Activated CD4-positive, alpha-beta T cell treated with anti-CD3 and anti-CD28 coated beads for 24 hours (primary cell): ENCODE measurements at regions not wholly inside any gene's neighbourhood (a gene's known extent, or its start where the extent isn't known, plus 50 kb on each side); places are given as distances from the start of the nearest gene placed in this dataset.

Source experiments
- DNase-seq, 2 donors: peaks; one replicate each; pipeline ENCODE4 v3.0.0-alpha.2; 2020; ENCODE audit warnings: low read depth in 2 of 2

DNA sequence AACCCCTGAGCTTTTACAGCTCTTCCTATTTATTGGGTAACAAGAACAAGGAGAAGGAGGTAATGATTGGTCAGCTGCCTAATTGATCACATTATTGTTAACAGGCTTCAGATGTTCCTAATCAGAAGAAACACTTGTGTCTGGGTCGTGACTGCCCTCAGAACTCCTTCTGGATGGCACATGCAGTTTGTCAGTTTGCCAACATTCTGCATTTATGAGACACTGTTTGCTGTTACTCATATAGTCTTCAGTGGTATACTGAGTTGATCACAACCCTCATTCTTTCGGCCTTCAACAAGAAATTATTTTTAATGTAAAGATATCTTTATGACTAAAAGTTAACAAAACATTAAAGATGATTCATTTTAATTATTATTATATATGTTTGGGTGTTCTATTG lies 95.7 kb upstream of the DOCK10 start:
- DNase-seq: no peak

DNA sequence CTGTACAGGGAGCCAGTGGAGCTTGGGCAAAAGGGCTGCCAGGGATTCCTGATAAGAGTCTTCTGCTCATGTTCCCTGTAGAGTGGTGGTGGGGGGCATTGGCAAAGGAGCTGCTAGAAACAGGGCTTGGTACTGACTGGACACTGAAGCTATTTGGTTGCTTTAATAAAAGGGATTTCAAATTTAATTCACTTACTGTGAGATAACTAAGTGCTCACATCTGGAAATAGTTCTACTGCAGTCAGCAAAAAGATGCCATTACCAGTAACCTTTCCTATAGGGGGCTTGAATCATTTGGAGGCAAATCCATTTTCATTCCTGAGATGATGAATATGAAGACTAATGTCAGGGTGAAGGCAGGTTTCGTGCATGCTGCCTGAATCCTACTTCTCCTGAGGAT lies 94.3 kb upstream of the DOCK10 start:
- no peak for DNase-seq

DNA sequence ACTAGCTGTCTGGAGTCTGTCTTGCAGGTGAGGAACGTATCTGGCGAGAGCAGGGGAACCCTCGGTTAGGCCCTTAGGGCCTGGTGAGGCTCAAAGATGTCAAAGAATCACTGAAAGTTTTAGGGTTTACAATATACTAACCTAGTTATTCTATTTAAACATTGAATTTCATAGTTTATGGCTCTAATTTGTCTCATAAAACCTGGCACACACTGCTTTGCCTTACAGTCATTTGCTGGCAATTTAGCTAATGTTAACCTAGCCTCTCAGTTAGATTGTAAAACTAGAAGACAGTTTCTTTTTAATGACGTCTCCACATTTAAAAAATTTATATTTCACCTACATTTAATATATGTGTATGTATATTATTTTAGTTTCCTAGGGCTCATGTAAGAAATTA lies 89.6 kb upstream of the DOCK10 start:
- DNase-seq: no peak

DNA sequence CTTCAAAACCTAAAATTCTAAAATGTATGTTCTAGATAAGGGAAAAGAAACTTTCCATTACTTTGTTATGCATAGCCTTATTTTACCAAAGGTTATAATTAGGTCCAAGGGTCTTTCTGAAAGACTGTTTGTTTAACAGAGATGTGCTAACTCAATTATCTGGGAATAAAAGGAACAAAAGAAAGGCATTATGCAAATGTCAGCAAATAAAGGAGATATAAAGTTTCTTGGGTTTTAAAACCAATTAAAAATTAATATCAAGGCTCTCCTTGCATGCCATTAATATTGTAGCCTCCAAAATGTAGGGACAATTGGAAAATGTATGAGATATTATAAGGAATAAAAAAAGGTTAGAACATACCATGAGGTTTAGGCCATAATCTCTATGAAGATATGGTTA lies 87.8 kb upstream of the DOCK10 start:
- no peak for DNase-seq

DNA sequence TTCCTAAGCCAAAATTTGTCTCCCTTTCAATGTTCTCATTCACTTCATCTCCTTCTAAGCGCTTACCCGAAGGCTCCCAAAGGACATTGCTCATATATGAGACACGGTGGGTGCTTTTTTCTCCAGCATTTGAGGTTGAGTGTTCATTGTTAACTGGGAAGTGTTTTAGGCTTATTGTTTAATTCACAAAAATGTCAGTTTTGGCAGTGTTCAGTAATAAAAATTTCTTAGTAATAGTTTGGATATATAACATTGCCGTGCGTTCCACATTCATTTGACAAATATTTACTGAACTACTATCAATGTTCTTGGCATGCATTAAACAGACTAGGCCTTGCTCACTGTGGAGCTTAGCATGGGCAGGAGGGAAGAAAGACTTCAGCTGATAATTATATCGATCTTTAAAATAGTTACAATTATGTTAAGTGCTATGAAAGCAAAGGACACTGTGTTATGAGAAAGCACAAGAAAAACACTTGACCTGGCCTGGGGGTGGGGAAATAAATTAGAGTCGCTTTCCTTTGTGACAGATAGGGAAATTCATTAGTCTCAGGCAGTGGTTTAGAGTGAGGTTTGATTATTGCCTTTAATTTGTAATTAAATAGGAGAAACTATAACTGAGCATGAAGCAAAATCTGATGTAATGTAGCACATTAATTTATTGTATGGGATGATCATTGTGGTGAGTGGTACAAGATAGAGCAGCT lies 82.2 kb upstream of the DOCK10 start:
- DNase-seq: no peak

DNA sequence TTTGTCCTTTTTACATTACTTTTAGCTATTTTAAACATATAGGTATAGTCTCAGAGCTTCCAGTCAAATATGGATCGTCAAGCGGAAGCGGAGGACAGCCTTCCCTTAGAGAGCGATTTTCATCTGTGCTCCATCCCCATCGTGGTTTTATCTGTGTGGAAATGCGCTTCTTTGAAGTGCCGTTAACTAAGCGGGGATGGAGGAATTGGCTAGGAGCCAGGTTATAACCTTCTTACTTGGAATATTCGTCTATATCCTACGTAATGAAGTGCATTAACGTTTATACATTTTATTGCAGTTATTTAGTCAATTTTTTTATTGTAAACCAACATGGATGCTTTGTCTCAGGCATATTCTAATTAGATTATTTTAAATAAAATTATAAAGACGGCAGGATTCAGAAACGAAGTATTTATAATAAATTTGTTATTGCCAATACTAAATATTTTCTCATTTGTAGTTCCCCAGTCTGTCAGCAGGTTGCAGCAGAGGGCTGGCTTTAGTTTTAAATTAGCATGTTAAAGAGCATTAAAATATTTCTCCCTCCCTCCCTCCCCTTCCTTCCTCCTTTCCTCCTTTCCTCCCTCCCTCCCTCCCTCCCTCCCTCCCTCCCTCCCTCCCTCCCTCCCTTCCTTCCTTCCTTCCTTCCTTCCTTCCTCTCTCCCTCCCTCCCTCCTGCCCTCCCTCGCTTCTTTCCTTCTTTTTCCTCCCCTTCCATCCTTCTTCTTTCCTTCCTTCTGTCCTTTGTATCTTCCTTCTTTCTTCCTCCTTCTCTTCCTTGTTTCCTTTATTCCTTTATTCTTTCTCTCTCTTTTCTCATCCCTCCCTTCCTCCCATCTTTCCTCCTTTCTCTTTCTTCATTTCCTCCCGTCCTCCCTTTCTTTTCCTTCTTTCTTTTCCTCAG lies 80.6 kb upstream of the DOCK10 start:
- peak in 1 of 2 donors; percentile 14 for DNase-seq

DNA sequence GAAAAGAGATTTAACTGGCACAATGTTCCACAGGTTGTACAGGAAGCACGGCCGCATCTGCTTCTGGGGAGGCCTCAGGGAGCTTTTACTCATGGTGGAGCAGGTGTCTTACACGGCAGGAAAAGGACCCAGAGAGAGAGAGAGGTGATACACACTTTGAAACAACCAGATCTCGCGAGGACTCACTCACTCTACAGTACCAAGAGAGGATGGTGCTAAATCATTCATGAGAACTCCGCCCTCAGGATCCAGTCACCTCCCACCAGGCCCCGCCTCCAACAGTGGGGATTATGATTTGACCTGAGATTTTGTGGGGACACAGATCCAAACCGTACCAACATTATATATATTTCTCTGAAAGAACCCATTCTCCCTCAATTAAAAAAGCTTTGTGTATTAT lies 79.7 kb upstream of the DOCK10 start:
- DNase-seq: no peak

DNA sequence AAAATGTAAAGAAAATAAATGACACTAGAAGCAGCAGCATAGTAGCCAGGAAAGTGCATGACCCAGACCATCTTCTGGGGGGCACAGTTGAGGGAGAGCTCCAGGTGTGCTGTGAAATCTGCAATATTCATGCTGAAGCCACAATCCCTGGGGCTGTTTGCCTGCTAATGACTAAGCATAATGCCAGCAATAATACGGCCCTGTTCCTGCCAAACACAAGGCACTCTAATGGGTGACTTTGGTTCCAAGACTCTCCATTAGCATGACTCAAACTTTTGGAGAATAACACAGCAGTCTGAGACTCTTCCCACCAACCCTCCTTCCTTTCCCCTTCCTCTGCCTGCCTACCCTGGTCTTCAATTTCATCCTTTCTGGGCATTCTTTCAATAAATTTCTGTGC lies 77.9 kb upstream of the DOCK10 start:
- DNase-seq: no peak

DNA sequence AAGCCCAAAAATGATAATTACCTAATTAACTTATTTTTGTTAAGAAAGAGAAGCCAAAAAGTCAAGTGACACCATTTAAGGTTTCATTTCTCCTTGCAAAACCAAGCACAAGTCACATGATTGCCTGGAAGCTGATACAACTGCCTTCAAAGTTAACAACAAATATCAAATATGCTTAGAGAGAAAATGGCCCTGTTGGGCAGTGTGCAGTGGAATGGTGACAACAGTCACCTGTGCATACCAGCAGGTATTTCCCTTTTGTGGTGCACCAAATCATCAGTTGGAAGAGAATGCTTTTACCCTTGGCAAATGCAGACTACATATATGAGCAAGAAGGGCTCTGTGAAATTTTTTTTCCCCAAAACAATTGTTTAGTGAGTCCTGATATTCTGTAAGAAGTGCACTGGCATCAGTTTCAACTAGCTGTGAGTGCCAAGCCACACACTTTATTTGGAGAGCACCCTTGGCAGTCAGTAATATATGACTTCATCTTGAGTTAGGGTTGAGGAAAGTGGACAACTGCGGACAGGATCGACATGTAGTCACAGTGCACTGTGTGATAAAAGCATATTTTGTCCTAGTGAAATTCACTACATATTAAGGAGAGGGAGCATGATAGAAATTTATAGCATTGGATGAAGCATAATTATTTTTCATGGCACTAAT lies 74.9 kb upstream of the DOCK10 start:
- DNase-seq: no peak

DNA sequence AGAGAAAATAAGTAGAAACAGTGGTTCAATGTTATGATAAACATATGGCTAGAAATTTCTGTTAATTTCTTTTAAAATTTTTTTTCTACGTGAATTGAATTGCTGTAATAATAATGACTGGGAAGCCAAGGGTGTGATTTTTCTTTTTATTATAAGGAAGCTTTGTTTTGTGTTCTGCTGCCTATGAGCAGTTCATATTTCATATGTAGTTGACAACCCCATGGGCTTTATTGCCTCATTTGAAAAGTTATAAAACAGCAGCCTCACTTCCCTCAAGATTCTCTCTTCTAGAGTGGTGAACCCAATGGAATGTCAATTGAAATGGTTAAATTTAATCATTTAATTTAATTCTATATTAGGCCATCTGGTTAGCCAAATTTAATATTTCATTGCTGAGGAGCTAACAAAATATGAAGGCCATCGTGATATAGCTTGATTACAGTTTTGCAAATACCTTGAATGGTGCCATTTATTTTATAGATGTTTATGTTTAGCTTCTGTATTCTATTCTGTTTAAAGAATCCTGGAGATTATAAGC lies 72.6 kb upstream of the DOCK10 start:
- no peak for DNase-seq

DNA sequence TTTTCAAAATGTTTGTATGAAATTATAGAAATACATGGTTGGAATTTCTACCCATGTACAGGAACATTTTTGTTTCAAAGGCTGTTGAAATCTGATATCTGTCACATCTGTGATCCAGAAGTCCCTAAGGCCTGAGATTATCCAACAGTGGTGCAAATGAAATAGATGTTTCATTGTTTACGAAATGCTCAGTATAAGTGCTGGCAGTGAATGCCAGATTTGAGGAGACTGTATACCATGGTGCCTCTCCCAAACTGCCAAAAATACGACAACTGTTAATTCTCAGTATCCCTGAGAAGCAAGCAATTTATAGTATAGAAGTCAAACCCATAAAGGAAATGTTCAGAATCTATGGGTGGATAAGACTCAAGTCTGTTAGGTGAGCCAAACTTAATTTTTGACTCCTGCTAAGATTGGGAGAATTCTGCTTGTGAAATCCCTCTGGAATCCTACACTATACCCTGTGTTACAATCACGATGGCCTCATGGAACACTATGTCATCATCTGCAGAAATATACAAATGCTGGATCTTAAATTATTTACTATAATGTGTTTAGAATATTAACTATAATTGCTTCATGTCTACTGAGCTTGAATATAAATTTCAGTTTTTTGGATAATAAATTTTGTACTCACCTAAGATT lies 71.2 kb upstream of the DOCK10 start:
- no peak for DNase-seq

DNA sequence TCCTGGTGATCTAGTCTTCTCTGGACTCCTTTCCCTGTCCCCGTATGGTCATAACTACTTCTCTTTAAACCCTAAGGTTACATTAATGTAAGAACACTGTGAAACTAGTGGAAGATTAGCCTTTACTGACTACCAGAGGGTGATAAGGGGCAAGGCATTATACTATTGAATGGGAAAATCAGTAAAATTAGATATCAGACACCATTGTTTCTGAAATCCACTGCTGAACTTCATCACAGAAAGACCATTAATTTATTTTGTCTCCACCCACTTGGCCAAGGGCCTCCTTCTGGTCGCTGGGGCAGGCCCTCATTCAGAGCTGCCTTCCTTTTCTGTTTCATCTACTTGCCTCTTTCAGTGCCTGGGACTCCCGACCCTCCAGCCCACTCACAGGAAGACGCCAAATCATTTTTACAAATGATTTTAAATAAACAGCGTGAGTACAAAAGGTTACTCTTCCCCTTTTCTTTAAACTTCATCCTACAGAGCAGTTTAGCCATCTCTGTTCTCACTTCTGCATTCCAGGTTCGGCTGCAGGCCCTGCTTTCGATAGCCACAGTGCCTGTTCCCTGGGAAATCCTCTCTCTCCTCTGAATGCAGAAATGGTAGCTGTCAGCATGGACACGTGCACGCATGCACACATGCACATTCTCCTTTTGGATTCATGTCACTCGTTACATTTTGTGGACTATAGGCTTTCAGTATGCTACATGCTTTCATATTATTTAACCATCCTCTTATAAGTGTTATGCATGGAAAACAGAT lies 70.3 kb upstream of the DOCK10 start:
- DNase-seq: no peak

DNA sequence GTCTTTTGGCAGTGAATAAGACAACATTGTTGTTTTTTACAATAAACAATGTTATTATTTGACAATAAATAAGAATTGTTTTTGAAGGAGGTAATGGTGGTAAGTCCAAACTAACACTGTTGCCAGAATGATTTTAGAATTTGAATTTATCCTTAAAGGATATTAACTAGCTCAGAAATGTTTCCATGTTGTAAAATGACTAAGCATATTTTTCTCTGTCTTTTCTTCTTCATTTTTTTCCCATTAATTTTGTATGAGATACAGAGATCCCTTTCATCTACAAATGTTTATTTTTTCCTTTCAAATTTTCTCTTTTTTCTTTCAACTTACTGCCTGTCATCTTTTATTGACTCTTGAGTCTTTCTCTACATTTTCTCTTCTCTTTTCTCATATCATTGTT lies 66.5 kb upstream of the DOCK10 start:
- DNase-seq: no peak

DNA sequence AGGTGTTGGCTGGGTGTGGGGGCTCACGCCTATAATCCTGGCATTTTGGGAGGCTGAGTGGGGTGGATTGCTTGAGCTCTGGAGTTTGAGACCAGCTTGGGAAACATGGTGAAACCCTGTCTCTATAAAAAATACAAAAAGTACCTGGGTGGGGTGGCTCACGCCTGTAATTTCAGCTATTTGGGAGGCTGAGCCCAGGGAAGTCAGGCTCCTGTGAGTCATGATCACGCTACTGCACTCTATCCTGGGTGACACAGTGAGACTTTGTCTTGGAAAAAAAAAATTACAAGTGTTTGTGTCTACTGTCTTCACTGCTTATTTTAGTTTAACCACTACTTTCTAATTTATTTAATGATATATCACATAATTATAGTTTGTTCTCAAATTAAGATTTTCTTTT lies 62.7 kb upstream of the DOCK10 start:
- DNase-seq: no peak

DNA sequence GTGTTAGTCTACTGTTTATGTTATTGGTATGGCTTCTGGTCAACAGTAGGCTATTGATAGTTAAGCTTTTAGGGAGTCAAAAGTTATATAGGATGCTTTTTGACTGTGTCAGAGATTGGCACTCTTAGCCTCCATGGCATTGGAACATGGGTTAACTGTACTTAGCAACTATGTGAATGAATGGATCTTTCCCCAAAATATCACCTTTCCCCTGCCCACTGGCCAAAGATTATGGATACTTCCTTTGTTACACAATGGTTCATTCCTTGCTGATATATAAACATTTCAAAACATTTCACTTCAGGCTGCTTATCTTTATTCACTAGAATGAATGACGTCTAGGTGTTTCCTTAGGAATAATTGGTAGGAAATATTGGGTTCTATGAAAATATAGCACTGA lies 62.1 kb upstream of the DOCK10 start:
- no peak for DNase-seq

DNA sequence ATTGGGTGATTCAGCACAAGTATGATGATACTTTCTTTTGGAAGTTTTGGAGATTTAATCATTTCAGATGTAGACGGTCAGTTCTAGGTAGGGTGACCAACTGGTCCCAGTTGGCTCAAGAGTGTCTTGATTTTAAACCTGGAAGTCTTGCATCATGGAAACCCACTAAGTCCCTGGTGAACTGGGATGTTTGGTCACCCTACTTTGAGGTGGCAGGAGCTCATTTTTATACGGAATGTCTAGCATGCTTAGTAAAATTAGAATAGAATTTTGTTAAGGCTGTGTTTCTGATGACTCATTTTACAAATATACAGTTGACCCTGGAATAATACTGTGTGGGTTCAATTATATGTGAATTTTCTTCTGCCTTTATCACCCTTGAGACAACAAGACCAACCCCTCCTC lies 61.5 kb upstream of the DOCK10 start:
- DNase-seq: no peak

DNA sequence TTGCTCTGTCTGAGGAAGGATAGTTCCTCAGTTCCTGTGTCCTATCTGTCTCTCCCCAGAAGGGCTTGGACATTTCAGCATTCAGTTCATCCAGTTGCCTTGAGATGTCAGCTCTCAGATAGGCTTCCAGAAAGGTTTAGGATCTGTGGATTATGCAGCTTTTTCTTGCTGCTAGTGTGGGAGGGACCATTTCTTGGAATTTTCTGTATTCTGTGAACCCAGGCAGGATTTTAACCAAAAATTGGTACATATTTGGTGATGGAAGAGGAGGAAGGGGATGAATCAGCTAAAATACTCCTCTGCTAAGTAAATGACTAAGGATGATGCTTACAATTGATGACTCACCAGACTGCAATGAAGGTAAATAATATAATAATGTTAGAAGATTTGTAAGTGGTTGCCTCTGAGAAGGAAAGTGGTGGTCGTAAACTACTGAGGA lies 58.6 kb upstream of the DOCK10 start:
- DNase-seq: no peak

DNA sequence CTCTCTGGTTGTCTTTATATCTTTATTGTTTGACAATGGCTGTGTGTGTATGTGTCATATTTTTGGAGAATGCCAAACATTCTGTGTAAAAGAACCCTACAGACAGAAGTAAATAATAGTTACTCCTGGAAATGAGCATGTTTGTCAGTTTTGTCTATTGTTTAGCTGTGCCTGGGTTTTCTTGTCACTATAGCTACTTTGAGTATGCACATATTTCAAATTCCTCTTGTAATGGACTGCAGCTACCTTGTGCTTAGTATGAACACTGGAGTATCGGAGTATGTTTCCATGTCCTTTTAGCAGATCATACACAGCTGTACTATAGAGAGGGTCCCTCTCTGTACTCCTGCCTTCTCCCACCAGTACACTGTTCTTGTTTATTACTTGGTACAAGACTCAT lies 58.0 kb upstream of the DOCK10 start:
- no peak for DNase-seq

DNA sequence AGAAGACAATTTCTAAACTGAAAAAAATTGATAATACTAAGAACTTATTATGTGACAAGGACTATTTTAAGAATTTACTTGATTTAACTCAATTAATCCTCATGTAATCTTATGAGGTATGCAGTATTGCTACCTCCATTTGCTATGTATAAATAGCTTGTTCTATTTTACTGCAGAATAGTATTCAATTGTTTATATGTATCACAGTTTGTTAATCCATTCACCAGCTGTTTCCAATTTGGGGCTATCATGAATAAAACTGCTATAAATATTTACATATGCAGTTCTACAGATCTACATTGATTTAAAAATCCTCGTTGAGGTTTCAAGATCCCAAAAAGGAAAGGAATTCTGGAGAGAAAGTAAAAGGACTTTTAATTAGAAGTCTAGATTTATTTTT lies 54.8 kb upstream of the DOCK10 start:
- DNase-seq: no peak
